CD4-positive, alpha-beta T cell (primary cell): ENCODE measurements at regions not wholly inside any gene's neighbourhood (a gene's known extent, or its start where the extent isn't known, plus 50 kb on each side); places are given as distances from the start of the nearest gene placed in this dataset.

Experiments
- ATAC-seq: fragments of 200-7000 bp; cut with Tn5 transposase; one replicate; pipeline ENCODE4 v1.10.0; 2022; ENCODE audit warnings: mild to moderate bottlenecking; ENCODE audit not compliant: poor library complexity
- CTCF ChIA-PET: fragments of 350-600 bp; sonication (Branson Sonifier 250); formaldehyde crosslinking; loops from one replicate; lab custom pipeline; 2021; ENCODE audit warnings: antibody characterized with exemption, inconsistent platforms; lab: Charles Lee
- POLR2A ChIA-PET: fragments of 350-600 bp; sonication (Branson Sonifier 250); formaldehyde crosslinking; loops from one replicate; lab custom pipeline; 2021; ENCODE audit warnings: antibody characterized with exemption, inconsistent platforms; lab: Charles Lee
- DNase-seq, 14 experiments: peaks; one replicate each; pipeline ENCODE4 v3.0.0-alpha.2; 2013 to 2020; ENCODE audit warnings: mixed read lengths in 2 of 14
- H3K27ac ChIP-seq, 2 donors: one replicate each; pipeline versions ENCODE4 v1.5.1 to v1.7.0; 2013; ENCODE audit warnings: low read length in 2 of 2, low read depth in 1 of 2, mild to moderate bottlenecking in 1 of 2
- H3K27me3 ChIP-seq, 2 experiments: 1 replicate in 1 of 2; 2 replicates in 1 of 2; pipeline versions ENCODE4 v1.6.1 to v1.7.0; 2013; ENCODE audit warnings: low read length in 2 of 2, control low read depth in 1 of 2, mild to moderate bottlenecking in 1 of 2, moderate library complexity in 1 of 2; ENCODE audit not compliant: insufficient read depth in 2 of 2, control insufficient read depth in 1 of 2
- H3K36me3 ChIP-seq: one replicate; pipeline ENCODE4 v1.6.1; 2013; ENCODE audit warnings: low read length, control low read depth; ENCODE audit not compliant: insufficient read depth
- H3K4me1 ChIP-seq: one replicate; pipeline ENCODE4 v1.6.1; 2013; ENCODE audit warnings: low read length, control low read depth; ENCODE audit not compliant: insufficient read depth
- H3K4me3 ChIP-seq: one replicate; pipeline ENCODE4 v1.5.1; 2013; ENCODE audit warnings: mild to moderate bottlenecking, low read length, moderate library complexity
- H3K9me3 ChIP-seq, 2 experiments: 1 replicate in 1 of 2; 2 replicates in 1 of 2; pipeline versions ENCODE4 v1.6.1 to v1.7.0; 2013; ENCODE audit warnings: low read length in 2 of 2, mild to moderate bottlenecking in 2 of 2, control low read depth in 1 of 2, moderate library complexity in 1 of 2; ENCODE audit not compliant: control insufficient read depth in 1 of 2, insufficient read depth in 1 of 2
- H3K27ac Mint-ChIP-seq: one replicate; pipeline ENCODE4 v1.8.0; 2020; ENCODE audit warnings: mixed read lengths
- H3K27me3 Mint-ChIP-seq: one replicate; pipeline ENCODE4 v1.8.0; 2021; ENCODE audit warnings: mixed read lengths
- H3K36me3 Mint-ChIP-seq: one replicate; pipeline ENCODE4 v1.8.0; 2021; ENCODE audit warnings: low read depth, mixed read lengths
- H3K4me1 Mint-ChIP-seq: one replicate; pipeline ENCODE4 v1.8.0; 2021; ENCODE audit warnings: low read depth, mixed read lengths
- H3K4me3 Mint-ChIP-seq: one replicate; pipeline ENCODE4 v1.8.0; 2020; ENCODE audit warnings: mild to moderate bottlenecking, mixed read lengths
- H3K9me3 Mint-ChIP-seq: one replicate; pipeline ENCODE4 v1.8.0; 2020; ENCODE audit warnings: mixed read lengths
- intact Hi-C, 2 experiments: fragments of 100-400 bp; cut with DNase I in 1 of 2; cut with micrococcal nuclease in 1 of 2; formaldehyde crosslinking; loops; one replicate each; pipeline versions ENCODE4 v1.15.1 to v1.9.0; 2023 to 2025; cut with DNase I, micrococcal nuclease
- TF ChIP-seq, protein P1 (sequence below): fragments of 200-600 bp; IDR thresholded peaks from one replicate; pipeline ENCODE4 v1.8.0; 2022; ENCODE audit warnings: antibody characterized with exemption, mild to moderate bottlenecking

DNA sequence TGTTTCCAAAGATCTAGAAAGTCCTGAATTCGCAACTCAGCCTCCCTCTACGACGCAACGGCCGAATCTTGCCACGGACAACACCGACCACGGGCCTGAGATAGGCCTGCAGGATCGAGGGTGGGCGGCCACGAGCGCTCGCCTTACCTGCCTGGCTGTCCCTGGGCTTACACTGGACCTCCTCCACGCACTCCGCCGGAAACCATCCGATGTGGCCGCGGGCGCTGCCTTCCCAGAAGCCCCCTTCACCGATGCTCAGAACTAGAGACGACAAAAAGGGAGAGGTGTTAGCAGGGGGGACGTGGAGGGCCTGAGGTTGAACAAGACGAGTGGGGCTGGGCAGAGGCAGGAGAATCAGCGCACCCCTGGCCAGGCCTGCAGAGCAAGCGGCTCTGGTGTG is 400.0 kb downstream of the CTTN start:
- no peaks in the 10 kb centered on the region for H3K27me3 ChIP-seq
- no peak for ATAC-seq
- H3K4me1 ChIP-seq: no peaks in the 10 kb centered on the region
- peaks cover under 1 to 24% of the 10 kb centered on the region in 2 experiments for H3K9me3 ChIP-seq
- Mint-ChIP-seq H3K4me1 (no peaks in the 10 kb centered on the region), H3K4me3 (no peak overlapping the region), H3K9me3 (peaks cover 7% of the 10 kb centered on the region), H3K27ac (no peak overlapping the region), H3K27me3 (no peaks in the 10 kb centered on the region), H3K36me3 (peaks cover 3% of the 10 kb centered on the region)
- intact Hi-C loops: no loop called here
- no peak overlapping the region for H3K27ac ChIP-seq
- TF ChIP-seq, protein P1, sequence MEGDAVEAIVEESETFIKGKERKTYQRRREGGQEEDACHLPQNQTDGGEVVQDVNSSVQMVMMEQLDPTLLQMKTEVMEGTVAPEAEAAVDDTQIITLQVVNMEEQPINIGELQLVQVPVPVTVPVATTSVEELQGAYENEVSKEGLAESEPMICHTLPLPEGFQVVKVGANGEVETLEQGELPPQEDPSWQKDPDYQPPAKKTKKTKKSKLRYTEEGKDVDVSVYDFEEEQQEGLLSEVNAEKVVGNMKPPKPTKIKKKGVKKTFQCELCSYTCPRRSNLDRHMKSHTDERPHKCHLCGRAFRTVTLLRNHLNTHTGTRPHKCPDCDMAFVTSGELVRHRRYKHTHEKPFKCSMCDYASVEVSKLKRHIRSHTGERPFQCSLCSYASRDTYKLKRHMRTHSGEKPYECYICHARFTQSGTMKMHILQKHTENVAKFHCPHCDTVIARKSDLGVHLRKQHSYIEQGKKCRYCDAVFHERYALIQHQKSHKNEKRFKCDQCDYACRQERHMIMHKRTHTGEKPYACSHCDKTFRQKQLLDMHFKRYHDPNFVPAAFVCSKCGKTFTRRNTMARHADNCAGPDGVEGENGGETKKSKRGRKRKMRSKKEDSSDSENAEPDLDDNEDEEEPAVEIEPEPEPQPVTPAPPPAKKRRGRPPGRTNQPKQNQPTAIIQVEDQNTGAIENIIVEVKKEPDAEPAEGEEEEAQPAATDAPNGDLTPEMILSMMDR: no peak
- no peak for DNase-seq
- H3K36me3 ChIP-seq: no peaks in the 10 kb centered on the region
- CTCF ChIA-PET: no interaction called here
- H3K4me3 ChIP-seq: no peak overlapping the region
- POLR2A ChIA-PET: no interaction called here

DNA sequence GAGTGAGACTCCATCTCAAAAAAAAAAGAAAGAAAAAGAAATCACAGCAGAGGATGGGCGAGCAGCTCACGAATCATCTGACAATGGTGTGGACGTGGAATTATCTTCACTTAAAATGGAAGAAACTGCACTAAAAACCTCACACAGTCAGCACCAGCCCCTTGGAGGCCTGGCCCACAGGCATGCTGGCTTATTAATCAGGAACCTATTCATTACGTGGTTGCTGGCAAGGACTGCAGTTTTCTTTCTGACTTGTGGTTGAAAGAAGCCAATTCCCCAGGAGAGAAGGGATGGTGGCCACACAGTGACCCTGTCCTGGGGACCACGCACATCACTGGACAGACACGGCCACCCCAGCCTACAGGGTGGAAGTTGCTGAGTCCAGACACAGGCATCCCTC is 401.1 kb downstream of the CTTN start:
- H3K27me3 ChIP-seq: peaks cover 0 to 2% of the 10 kb centered on the region in 2 experiments
- no peaks in the 10 kb centered on the region for H3K4me1 ChIP-seq
- Mint-ChIP-seq H3K27me3 (no peaks in the 10 kb centered on the region), H3K27ac (no peak overlapping the region), H3K4me3 (no peak overlapping the region), H3K4me1 (no peaks in the 10 kb centered on the region), H3K36me3 (no peaks in the 10 kb centered on the region), H3K9me3 (peaks cover 3% of the 10 kb centered on the region)
- ATAC-seq (no peak), DNase-seq (no peak)
- ChIA-PET POLR2A (no interaction called here), CTCF (no interaction called here)
- H3K4me3 ChIP-seq: no peak overlapping the region
- H3K27ac ChIP-seq: no peak overlapping the region
- peaks cover 0 to 31% of the 10 kb centered on the region in 2 experiments for H3K9me3 ChIP-seq
- intact Hi-C loops: no loop called here
- H3K36me3 ChIP-seq: no peaks in the 10 kb centered on the region
- TF ChIP-seq, protein P1: no peak

DNA sequence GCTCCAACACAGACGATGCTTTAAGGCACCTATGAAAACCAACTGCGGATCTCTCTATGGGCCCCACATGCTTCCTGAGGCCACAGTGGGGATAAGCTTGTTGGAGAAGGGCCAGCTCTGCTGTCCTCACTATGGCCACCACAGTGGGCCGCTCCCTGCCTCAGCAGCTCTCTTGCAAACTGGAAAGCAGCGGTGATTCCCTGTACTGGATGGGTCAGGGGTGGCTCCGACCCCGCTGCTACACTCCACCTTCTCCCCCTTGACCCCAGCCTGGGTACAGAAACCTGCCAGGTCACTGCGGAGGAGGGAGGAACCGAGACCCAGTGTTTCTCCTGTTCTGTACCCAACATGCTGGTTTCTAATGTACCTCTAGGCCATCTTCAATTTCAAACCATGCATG is 403.9 kb downstream of the CTTN start:
- Mint-ChIP-seq H3K9me3 (no peaks in the 10 kb centered on the region), H3K4me3 (no peak overlapping the region), H3K36me3 (no peaks in the 10 kb centered on the region), H3K4me1 (no peaks in the 10 kb centered on the region), H3K27ac (no peak overlapping the region), H3K27me3 (peaks cover 5% of the 10 kb centered on the region)
- H3K9me3 ChIP-seq: peaks cover 0 to 17% of the 10 kb centered on the region in 2 experiments
- TF ChIP-seq, protein P1: no peak
- ChIA-PET POLR2A (no interaction called here), CTCF (no interaction called here)
- no peak for DNase-seq
- no peak overlapping the region for H3K4me3 ChIP-seq
- H3K27ac ChIP-seq: no peak overlapping the region
- no peak for ATAC-seq
- H3K36me3 ChIP-seq: no peaks in the 10 kb centered on the region
- peaks cover 2 to 4% of the 10 kb centered on the region in 2 experiments for H3K27me3 ChIP-seq
- intact Hi-C loops: no loop called here
- H3K4me1 ChIP-seq: no peaks in the 10 kb centered on the region
